ENCODE measurements at regions not wholly inside any gene's neighbourhood (a gene's known extent, or its start where the extent isn't known, plus 50 kb on each side); places are given as distances from the start of the nearest gene placed in this dataset.
"Not testable (repeated sequence)": the region's sequence is repeated elsewhere in the genome, so short reads cannot be mapped to it uniquely, and the experiment has no call there.

- no peak for FAIRE-seq
Observed at GRCh38 chr7:15143936-15144335, 241.4 kb upstream of the DGKB start.

DNA sequence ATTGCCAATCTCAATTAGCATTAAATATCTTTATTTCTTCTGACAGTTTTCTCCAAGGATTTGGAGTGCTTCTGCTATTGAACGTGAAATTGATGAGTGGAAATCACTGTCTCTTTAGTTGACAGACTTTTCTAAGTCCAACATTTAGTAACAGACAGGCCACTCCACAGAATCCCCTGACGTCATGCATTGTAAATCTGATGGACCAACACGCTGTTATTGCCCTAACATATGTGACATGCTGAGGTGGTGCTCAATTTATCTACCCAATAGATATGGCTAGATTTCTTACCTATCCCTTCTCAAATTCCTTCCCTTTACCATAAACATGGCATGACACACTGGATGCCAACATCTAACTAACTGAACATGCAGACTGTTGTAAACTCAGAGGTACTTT is 240.6 kb upstream of the DGKB start:
- no peak for FAIRE-seq

DNA sequence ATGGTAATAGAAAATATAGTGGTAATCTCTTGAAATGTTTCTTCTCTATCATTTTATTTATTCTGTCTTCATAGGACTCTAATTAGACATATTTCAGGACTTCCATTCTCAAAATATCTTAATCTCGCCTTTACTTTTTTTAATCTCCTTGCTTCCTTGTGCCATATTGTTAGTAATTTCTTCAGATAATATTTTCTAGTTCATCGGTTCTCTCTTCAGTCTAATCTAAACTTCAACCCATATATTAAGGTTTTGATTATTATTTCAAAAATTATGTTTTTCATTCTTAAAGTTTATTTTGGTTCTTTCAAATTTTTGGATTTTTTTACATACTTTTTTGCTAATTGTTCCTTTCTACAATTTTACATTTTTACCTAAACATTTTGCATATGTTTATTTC is 237.9 kb upstream of the DGKB start:
- FAIRE-seq, result no peak

GRCh38 chr7:15131661-15132060 is 229.1 kb upstream of the DGKB start:
- no peak for FAIRE-seq

DNA sequence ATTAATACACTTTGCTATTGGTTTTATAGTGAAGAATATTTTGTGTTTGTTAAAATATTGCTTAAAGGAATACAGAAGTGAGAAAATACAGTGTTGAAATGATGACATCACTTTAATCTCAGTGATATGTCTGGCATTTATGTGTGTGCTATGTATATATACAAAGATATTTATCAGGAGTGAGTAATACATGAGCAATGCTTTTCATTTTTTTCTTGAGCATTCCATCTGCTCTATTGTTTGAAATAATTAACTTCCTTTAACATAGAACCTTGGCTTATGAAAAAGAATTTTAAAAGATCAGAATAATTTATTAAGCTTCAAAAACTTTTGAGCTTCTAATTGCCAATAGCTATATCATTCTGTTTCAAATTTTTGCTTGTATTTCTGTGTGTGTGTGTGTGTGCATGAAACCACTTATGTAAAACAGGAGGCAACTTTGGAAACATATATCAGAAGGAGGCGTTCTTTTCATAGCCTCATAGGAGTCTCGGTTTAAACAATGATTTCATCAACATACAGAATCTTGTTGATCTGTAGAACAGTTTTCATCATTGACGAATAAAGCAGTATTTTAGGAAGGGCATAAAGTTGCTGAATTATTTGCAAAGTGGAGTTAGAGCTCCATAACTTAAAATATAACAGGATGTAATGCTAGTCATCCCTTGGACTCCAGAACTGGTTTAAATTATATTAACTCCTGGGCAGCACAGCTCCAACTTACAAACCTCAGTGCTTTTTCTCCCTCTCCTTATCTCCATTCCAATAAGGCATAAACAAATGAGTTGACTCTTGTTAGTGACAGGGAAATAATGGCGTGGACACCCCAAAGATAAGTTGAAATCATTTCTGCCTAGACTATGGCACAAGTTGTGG is 228.4 kb upstream of the DGKB start:
- no peak for FAIRE-seq

GRCh38 chr7:15128716-15129115 is 226.2 kb upstream of the DGKB start:
- no peak for FAIRE-seq

GRCh38 chr7:15126653-15127052 is 224.1 kb upstream of the DGKB start:
- FAIRE-seq, result not testable (repeated sequence)

GRCh38 chr7:15123901-15124300 is 221.3 kb upstream of the DGKB start:
- FAIRE-seq, result no peak

DNA sequence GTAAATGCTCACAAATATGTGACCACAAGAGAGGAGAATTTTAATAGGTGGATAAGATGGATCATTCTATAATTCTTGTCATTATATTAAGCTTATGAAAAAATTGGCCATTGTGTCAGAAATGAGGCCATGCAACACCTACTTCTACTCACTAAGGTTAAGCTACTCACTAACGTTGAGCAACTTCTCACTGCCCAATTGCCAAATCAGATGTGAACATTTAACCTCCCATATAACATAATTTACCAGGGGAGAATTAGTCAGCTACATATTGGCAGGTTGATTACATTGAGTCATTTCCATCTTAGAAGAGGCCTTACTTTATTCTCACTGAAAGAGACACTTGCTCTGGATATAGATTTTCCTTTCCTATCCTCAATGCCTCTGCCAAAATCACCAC is 211.2 kb upstream of the DGKB start:
- no peak for FAIRE-seq

- no peak for FAIRE-seq
Observed at GRCh38 chr7:15105711-15106110, 203.2 kb upstream of the DGKB start.

GRCh38 chr7:15104411-15105092 is 202.0 kb upstream of the DGKB start:
- FAIRE-seq, result no peak

DNA sequence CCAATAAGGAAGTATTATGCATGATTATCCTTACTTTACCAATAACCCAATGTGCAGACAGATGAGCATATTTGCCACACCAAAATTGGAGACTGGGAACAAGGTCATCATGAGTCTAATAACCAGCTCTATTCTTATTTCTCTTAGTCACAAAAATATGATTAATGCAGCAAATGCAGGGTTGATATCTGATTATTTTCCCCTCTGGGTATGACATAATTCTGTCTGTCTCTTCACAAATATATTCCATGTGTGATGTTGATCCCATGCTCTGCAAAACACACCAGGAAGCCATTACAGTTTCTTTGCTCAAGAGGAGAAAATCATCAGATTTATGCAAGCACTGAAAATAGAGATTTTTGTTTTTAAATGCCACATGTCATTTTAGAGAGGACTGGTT is 196.5 kb upstream of the DGKB start:
- no peak for FAIRE-seq

DNA sequence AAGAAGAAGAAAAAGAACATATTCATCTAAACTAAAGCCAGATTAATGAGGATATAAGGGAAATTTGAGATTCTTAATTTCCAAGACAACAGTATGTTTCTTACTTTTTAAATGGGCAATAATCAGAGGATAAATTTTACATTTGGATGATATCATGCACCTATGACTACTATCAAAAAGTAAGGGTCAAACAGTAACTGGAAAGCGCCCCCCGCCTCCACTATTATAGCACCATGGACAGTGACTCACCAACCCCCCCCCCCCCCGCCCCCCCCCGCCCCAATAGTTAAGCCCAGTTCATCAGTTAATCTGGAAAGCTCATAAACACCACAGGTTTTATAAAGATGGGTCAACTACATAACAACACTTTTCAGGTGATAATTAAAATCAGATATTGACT is 194.3 kb upstream of the DGKB start:
- no peak for FAIRE-seq

DNA sequence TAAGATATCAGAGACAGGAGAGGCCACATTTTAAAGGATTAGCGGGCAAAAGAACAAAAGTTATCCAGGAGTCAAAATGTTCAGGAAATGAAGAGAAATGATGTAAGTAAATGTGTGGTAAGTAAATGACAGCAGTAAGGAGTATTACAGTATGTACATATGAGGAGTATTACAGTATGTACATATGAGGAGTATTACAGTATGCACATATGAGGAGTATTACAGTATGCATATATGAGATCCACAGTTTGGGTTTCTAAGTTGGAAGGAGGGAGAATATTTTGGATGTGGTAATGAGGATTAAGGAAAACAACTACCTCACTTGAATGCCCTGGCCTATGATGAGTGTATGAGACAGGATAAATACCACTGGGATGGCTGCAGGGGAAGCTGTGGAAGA is 192.4 kb upstream of the DGKB start:
- no peak for FAIRE-seq

DNA sequence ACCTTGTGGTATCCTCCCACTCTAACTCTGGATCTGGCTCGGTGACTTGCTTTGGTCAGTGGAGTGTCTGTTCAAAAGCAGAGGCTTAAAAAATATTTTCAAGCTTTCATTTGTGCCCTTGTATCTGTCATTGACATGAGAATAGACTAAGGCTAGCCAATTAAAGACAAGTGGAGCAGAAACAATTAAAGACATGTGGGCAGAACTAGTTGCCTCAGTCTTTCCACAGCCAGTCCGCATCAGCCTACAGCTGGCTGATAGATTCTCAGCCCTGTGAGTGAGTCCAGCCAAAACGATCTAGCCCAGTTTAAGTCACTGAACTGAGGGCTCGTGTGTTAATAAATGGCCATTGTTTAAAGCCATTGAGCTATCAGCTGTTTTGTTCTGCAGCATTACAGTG is 185.2 kb upstream of the DGKB start:
- no peak for FAIRE-seq

DNA sequence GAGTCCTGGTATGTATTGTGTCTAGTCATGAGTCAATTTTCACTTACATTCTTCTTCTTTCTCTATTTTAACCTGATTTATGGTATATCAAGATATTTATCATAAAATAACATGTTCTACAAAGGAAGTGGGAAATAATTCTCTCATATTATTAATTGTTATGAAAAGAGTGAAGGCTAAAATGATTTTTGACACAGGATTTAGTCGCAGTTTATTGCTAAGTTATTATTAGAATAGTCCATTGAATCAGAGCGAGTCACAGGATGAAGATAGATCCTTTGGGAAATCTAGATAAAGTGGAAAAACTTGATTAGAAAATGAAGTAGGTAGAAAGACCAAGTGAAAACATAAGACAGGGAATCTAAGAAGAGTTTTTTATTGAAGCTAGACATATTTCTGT is 184.3 kb upstream of the DGKB start:
- no peak for FAIRE-seq

DNA sequence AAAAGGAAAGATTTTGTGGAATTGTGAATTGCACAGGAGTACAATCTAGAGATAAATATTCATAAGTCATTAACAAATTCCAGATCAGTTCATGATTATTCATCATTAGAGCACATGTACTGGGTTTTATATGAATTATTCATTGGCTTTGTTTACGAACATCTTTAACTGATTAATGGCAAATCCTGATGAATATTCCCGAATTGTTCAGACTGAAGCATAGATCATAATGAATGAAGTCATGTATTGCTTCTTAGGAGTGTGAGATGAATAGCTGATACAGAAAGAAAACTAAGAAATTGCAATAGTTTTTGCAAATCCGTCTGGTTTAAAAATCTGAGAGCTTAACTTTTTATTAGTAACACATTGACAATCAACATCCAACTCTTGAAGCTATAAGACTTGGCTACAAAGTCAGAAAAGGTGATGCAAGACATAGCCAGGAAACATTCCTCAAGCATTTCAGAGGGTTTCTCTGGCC is 183.6 kb upstream of the DGKB start:
- FAIRE-seq, result no peak

DNA sequence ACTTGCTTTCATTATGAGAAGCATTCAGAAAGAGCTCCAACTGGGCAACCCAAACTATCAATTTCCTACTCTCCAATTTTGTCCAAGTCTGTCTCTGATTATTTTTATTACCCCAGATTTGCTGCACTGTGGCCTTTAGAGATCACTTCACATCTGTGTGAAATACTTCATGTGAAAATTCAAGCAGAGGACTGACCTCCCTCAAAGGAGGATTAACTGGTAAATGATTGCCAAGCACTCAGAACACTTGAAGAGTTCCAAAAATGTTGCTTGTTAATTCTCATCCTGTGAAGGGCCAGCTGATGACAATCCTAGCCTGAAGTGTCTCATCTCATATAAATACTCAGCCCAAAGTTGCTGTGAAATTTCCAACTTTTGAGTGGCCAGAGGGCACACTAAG is 182.8 kb upstream of the DGKB start:
- FAIRE-seq, result no peak

DNA sequence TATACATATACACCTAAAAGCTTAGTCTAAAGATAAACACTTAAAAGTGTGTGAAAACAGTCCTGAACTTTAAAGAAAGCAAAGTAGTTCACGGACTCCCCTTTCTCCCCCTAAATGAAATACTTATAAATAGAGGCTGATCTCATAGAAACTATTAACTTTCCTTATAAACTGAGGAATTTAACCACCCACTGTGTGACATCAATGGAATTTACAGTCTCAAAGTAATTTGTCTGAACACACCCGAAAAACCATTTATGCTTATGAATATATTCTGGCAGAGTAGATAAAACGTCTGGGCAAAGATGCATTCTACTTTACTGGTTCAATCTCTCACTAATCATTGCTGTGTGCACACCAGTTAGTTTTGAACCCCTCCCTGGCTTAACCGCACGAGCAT is 181.8 kb upstream of the DGKB start:
- FAIRE-seq, result no peak

GRCh38 chr7:15081891-15082290 is 179.3 kb upstream of the DGKB start:
- FAIRE-seq, result no peak

DNA sequence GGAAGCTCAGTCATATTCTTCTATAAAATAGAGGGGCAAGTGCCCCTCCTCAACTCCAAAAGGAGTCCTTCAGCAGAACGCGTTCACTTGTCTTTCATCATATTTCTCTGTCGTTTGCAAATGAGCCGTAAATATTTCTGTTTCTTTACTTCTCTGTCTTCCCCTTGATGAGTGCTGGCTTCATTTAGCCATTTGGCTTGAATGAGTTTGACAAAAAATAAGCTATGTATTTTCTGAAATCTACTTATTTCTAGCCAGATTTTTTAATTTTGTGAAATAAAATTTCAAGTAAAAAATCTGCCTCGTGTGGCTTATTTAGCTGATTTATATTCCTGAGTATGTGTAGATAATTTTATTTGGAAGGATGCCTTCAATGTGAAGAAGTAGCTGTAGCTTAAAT is 170.8 kb upstream of the DGKB start:
- no peak for FAIRE-seq

GRCh38 chr7:15068324-15068723 is 165.8 kb upstream of the DGKB start:
- FAIRE-seq, result no peak

GRCh38 chr7:15057272-15057671 is 154.7 kb upstream of the DGKB start:
- FAIRE-seq, result no peak

DNA sequence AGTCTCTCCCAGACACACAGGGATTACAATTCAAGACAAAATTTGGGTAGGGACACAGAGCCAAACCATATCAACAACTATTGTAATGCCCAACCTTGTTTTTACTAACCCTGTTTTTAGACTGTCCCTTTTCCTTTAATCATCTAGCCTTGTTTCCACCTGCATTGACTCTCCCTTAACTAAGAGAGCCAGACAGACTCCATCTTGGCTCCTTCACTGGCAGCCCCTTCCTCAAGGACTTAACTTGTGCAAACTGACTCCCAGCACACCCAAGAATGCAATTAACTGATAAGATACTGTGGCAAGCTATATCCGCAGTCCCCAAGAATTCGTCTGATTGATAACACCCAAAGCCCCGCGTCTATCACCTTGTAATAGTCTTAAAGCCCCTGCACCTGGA is 151.8 kb upstream of the DGKB start:
- FAIRE-seq, result not testable (repeated sequence)
